Mucosa of descending colon (tissue), 3 donors: ENCODE measurements at regions not wholly inside any gene's neighbourhood (a gene's known extent, or its start where the extent isn't known, plus 50 kb on each side); places are given as distances from the start of the nearest gene placed in this dataset.

Experiments used
- ATAC-seq: fragments of 200-7000 bp; cut with Tn5 transposase; one replicate; pipeline ENCODE4 v1.9.1; 2020; ENCODE audit warnings: mild to moderate bottlenecking, moderate library complexity
- DNase-seq, 3 donors: peaks; one replicate each; pipeline ENCODE4 v3.0.0-alpha.2; 2020
- H3K36me3 ChIP-seq: fragments of 200-600 bp; one replicate; pipeline ENCODE4 v1.8.0; 2021; ENCODE audit warnings: low read depth, mild to moderate bottlenecking
- H3K4me1 ChIP-seq: fragments of 200-600 bp; one replicate; pipeline ENCODE4 v1.8.0; 2021; ENCODE audit warnings: low read depth, mild to moderate bottlenecking
- H3K4me3 ChIP-seq: fragments of 200-600 bp; one replicate; pipeline ENCODE4 v1.8.0; 2021; ENCODE audit warnings: mild to moderate bottlenecking
- H3K9me3 ChIP-seq: fragments of 200-600 bp; one replicate; pipeline ENCODE4 v1.8.0; 2021; ENCODE audit warnings: mild to moderate bottlenecking
- intact Hi-C, 2 donors: fragments of 100-400 bp; cut with DNase I in 1 of 2; cut with micrococcal nuclease in 1 of 2; formaldehyde crosslinking; loops; one replicate each; pipeline versions ENCODE4 v1.11.0 to v1.11.1; 2022; cut with DNase I, micrococcal nuclease
- TF ChIP-seq, protein P1 (sequence below): fragments of 200-600 bp; IDR thresholded peaks from one replicate; pipeline ENCODE4 v1.8.0; 2022; ENCODE audit warnings: antibody characterized with exemption, mild to moderate bottlenecking
- donor health status: DM: no; HTN: no; CAD: no; lungs with moderate emphysema.
- donor health status: DM: no; HTN: no; CAD: no.
- donor health status: DM: no; HTN: yes; CAD: no.

DNA sequence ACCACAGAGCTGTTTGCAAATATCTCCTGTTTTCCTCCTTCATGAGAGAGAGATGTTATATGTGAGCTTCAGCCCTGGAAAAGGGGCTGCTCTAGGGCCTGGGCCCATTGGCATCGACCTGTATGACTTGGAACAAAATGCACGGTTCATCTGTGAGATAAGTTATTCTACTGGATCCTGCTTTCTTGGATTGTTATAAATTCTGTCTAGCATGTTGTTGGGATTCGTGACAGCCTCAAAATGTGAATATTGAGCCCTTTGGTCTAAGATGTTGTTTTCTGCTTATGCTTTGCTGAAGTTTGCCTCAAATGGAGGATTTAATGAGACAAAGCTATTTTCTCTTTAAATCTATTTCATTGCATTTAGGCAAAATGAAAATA, 372.9 kb downstream of the EN1 start:
- DNase-seq (no peak), ATAC-seq (no peak)
- TF ChIP-seq, protein P1, sequence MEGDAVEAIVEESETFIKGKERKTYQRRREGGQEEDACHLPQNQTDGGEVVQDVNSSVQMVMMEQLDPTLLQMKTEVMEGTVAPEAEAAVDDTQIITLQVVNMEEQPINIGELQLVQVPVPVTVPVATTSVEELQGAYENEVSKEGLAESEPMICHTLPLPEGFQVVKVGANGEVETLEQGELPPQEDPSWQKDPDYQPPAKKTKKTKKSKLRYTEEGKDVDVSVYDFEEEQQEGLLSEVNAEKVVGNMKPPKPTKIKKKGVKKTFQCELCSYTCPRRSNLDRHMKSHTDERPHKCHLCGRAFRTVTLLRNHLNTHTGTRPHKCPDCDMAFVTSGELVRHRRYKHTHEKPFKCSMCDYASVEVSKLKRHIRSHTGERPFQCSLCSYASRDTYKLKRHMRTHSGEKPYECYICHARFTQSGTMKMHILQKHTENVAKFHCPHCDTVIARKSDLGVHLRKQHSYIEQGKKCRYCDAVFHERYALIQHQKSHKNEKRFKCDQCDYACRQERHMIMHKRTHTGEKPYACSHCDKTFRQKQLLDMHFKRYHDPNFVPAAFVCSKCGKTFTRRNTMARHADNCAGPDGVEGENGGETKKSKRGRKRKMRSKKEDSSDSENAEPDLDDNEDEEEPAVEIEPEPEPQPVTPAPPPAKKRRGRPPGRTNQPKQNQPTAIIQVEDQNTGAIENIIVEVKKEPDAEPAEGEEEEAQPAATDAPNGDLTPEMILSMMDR, result no peak
- H3K9me3 ChIP-seq, result no peaks in the 10 kb centered on the region
- no peaks in the 10 kb centered on the region for H3K36me3 ChIP-seq
- H3K4me1 ChIP-seq, result peaks cover 5% of the 10 kb centered on the region
- intact Hi-C loops, result no loop called here
- H3K4me3 ChIP-seq, result no peak overlapping the region

DNA sequence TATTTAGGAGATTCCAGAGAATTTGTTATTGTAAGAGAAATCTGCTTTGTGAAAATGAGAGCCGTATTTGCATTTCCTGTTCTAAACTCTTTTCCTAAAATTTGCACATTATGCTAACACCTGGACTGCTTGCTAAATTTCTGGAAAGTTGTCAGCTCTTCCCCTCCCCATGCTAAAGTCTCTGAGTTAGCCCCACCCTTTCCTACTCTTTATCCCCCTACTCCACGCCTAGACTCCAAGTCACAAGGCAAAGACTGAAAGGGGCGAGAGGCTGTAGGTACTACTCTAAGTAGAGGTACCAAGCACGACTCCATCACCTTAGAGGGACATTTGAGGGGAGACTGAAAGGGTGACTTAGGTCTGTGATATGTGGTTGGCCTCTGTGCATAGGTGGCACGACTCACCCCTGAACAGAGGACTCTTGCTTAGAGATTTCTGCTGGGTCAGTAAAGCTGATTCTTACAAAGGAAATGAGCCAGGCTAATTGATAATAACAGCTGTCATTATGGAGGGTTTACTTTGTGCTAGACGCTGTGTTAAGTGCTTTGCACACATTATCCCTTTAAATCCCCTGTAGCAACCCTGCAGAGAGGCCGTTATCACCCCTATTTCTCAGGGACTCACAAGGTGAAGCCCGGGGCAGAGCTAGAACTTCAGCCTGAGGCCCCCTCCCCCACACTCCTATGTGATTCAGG, 373.5 kb downstream of the EN1 start:
- DNase-seq (no peak), ATAC-seq (no peak)
- no peaks in the 10 kb centered on the region for H3K9me3 ChIP-seq
- H3K36me3 ChIP-seq, result no peaks in the 10 kb centered on the region
- H3K4me1 ChIP-seq, result peaks cover 5% of the 10 kb centered on the region
- H3K4me3 ChIP-seq, result no peak overlapping the region
- intact Hi-C loops, result no loop called here
- TF ChIP-seq, protein P1, result no peak

DNA sequence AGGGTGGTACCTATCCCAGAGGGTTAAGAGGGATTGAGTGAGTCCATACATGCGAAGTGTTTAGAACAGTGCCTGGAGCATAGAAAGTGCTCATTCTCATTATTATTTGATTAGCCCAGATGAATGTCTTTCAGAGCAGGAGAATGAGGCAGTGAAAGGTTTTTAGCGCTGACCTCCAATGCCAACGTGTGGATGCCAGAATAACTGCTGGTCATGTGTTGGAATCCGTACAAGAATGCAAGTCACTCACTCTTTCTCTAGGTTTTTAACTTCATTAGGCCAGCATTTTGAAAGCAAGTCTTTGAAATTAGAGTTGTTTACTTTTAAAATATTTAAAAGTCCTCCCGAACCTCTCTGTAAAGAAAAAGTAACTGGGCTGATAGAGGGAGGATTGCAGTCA, 374.2 kb downstream of the EN1 start:
- TF ChIP-seq, protein P1, result no peak
- H3K9me3 ChIP-seq, result no peaks in the 10 kb centered on the region
- H3K4me1 ChIP-seq, result peaks cover 5% of the 10 kb centered on the region
- ATAC-seq (no peak), DNase-seq (no peak)
- H3K36me3 ChIP-seq, result no peaks in the 10 kb centered on the region
- intact Hi-C loops, result no loop called here
- no peak overlapping the region for H3K4me3 ChIP-seq

DNA sequence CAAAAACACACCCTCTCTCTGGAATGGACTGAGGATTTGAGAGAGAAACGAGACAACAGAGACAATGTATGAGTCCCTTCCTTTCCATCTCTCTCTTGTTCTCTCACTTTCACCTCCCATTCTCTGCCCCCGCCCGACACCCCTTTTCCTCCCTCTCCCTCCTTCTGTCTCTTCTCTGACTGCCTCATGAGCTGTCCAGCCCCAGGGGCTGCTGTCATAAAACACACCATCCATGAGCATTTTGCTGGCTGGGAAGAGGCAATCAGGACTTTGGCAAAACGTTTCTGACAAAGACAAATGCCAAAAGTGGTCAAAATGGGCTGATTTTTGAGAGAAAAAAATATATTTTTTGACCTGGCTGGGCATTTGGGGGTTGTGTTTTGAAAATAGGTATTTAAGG, 377.2 kb downstream of the EN1 start:
- Histone ChIP-seq H3K4me1 (no peaks in the 10 kb centered on the region), H3K4me3 (no peak overlapping the region), H3K9me3 (no peaks in the 10 kb centered on the region), H3K36me3 (no peaks in the 10 kb centered on the region)
- TF ChIP-seq, protein P1, result no peak
- ATAC-seq (no peak), DNase-seq (no peak)
- intact Hi-C loops, result no loop called here

DNA sequence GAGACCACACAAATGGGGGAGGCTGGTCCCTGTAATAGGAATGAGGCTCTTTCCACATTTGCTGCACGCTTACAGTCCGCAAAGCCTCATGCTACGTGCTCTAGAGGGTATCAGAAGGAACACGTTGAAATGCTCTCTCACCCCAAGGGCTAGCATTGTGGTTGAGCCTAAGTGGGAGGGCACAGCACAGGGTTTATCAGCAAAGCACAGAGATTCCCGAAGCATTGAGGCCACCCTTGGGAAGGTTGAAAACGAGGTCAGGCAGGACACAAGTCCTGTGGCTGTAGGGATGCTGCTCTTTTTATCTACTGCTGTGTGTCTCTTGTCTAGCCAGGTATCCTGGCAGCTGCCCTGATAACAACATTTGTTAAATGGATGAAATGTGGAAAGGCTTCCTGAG, 378.3 kb downstream of the EN1 start:
- Histone ChIP-seq H3K4me1 (no peaks in the 10 kb centered on the region), H3K9me3 (no peaks in the 10 kb centered on the region), H3K36me3 (no peaks in the 10 kb centered on the region), H3K4me3 (no peak overlapping the region)
- no peak for ATAC-seq
- intact Hi-C loops, result no loop called here
- DNase-seq, result no peak
- TF ChIP-seq, protein P1, result no peak
